Right ventricle myocardium superior (tissue), 1 donor: ENCODE measurements at regions not wholly inside any gene's neighbourhood (a gene's known extent, or its start where the extent isn't known, plus 50 kb on each side); places are given as distances from the start of the nearest gene placed in this dataset.
"Not testable (repeated sequence)": the region's sequence is repeated elsewhere in the genome, so short reads cannot be mapped to it uniquely, and the experiment has no call there.

ENCODE experiments used
- ATAC-seq: fragments of 200-7000 bp; cut with Tn5 transposase; one replicate; pipeline ENCODE4 v1.9.1; 2020; ENCODE audit warnings: mild to moderate bottlenecking; ENCODE audit not compliant: poor library complexity
- DNase-seq: peaks from one replicate; pipeline ENCODE4 v3.0.0-alpha.2; 2020
- intact Hi-C: fragments of 100-400 bp; cut with DNase I; formaldehyde crosslinking; loops from one replicate; pipeline ENCODE4 v1.11.2; 2022
- donor health status: DM: no; HTN: yes; CAD: no; lungs with severe emphysema.

- intact Hi-C loops = not testable (repeated sequence)
- peak; percentile 80 for DNase-seq
- ATAC-seq = peak; percentile 73
Observed at GRCh38 chr16:29129458-29130038, 144.7 kb downstream of the LAT start.

DNA sequence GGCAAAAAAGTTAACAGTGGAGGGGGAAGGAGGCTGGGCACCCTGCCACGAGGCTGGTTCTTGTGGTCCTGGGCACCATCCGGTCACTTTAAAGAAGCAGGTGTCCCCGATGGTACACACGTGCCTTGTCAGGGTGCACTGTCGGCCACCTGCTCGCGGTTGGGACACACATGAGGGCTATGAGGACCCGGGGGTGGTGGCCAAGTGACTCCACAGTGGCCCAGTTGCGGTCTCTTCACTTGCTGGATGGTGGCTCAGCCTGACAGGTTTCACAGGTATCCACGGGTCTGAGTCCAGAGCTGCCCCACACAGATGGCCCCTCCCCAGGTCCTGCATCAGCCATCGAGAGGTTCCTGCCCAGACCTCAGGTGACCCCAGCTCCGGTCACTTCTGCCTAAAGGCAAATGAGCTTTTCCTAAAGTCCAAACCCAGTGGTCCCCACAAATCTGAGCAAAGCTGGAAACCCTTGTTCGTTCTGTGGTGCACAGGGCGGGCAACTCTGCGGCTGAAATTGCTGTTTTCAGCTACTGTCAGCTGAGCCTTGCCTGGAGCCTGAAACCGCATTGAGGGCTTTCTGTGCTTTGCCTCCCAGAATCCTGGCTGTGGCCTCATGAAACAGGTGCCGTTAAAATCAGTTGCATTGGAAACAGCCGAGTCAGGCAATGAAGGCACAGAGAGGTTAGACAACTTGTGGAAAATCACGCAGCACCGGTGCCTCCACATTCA lies 144.0 kb downstream of the LAT start:
- ATAC-seq, intact Hi-C loops, DNase-seq: not testable (repeated sequence)

- DNase-seq, ATAC-seq, intact Hi-C loops: not testable (repeated sequence)
Observed at GRCh38 chr16:29127806-29128420, 143.1 kb downstream of the LAT start.

DNA sequence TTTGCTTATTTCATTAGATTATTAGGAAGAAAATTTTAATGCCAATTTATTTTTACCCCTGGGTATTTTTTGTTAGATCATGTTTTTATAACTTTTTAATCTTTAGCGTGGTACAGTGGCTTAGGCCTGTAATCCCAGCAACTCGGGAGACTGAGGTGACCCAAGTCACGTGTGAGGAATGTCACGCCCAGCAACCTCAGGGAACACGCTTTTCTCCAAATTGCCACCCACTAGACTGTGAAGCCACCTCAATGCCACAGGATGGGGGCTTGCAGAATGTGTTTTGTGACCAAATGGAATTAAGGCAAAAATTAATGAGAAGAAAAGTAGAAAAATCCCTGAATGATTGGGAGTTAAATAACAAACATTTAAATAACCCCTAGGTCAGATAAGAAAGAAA lies 141.8 kb downstream of the LAT start:
- intact Hi-C loops = no loop called here
- ATAC-seq (no peak), DNase-seq (no peak)

GRCh38 chr16:29126057-29126494 lies 141.2 kb downstream of the LAT start:
- intact Hi-C loops = no loop called here
- peak; percentile 60 for DNase-seq
- ATAC-seq = peak; percentile 27

GRCh38 chr16:29124828-29125227 lies 140.0 kb downstream of the LAT start:
- DNase-seq = no peak

GRCh38 chr16:29124162-29124561 lies 139.3 kb downstream of the LAT start:
- intact Hi-C loops, ATAC-seq: not testable (repeated sequence)

More at GRCh38 chr16:29124828-29125227, 140.0 kb downstream of the LAT start:
- no peak for ATAC-seq
- intact Hi-C loops = no loop called here

GRCh38 chr16:29120680-29121079 lies 135.8 kb downstream of the LAT start:
- ATAC-seq, intact Hi-C loops, DNase-seq: not testable (repeated sequence)

More at GRCh38 chr16:29124162-29124561, 139.3 kb downstream of the LAT start:
- not testable (repeated sequence) for DNase-seq

DNA sequence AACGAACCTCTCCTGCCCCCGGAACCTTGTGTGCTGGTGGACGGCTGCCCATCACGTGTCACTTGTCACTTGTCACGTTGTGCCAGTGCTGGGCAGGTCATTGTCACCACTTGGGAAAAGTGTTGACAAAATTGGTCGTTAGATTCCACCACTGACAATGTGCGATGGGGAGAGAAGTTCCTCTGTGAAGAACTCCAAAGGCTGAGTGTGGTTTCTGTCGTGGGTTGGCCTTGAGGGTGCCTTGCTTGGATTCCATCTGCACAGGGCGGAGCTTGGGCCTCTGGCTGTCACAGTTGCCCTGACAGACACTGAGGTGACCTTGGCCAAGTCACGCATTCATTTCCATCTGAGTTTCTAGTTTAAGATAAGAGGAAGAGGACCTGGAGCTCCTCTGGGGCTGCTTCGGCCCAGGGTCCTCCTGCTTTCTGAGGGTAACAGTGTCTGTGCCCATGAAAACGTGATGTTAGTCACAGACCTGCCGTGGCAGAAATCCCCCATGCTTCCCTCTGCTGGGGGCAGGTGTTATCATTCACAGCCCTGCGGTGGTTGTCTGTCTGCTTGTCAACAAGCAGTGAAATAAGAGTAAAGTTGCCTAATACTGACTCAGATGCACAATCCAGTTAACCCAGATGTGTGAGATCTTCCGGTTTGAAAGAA lies 133.6 kb downstream of the LAT start:
- DNase-seq, intact Hi-C loops: not testable (repeated sequence)
- ATAC-seq = peak; percentile 62

DNA sequence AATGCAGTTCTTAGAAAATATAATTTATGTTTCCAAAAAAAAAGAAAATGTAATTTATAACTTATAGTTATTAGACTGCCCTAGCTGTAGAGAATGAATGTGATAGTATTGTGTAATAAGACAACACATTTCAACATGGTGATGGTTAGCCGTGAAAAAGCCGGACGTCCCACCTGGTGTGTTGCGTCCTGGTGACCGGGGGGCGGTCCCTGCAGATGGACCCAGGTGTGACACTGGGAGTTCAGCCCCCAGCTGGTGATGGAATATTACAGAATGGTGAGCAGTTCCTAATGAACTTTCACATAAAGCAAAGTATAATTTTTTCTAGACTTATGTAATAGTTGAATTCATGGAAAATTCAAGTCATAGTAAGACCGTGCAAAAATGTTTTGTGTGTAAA lies 132.8 kb downstream of the LAT start:
- intact Hi-C loops = no loop called here
- ATAC-seq (no peak), DNase-seq (no peak)

GRCh38 chr16:29116980-29117379 lies 132.1 kb downstream of the LAT start:
- DNase-seq = no peak
- no peak for ATAC-seq
- intact Hi-C loops = no loop called here

- intact Hi-C loops, DNase-seq, ATAC-seq: not testable (repeated sequence)
Observed at GRCh38 chr16:29116207-29116606, 131.4 kb downstream of the LAT start.

- peak; percentile 11 for ATAC-seq
- intact Hi-C loops, DNase-seq: not testable (repeated sequence)
Observed at GRCh38 chr16:29115802-29116141, 130.9 kb downstream of the LAT start.

DNA sequence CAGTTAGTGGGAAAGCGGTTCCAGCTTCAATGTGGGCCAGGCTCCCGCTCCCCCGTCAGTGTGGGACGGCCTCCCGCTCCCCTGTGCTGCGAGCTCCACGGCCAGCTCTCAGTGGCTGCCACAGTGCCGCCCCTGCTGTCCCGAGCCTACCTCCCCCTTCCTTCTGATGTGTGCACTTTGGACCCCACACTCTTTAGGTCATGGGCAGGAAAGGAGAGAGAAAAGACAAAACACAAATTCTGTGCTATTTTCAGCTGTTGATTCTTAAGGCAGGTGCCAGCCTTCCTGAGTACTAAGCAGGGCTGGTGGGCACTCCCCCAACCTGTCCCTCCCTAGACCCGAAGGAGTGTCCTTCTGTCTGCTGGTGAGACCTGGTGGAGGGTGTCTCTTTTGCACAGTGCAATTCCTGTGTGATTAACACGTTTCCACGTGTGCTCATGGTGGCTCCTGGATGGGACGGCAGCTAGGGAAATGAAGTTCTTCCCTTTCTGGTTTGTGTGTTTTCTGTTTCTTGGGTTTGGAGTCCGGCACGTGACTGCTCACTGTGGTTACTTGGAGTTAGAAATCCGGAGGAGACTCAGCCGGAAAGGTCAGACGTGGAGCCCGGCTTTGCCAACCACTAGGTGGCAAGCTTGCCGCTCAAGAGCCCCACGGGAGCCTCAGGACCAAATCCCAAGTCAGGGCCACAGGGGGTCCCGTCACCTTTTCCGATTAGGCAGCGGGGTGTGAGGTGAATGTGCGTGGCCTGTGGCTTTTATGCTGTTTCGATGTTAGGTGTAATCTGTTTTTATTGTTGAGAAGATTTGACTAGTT lies 130.3 kb downstream of the LAT start:
- intact Hi-C loops = not testable (repeated sequence)
- peak; percentile 87 for ATAC-seq
- DNase-seq = peak; percentile 71

- intact Hi-C loops = no loop called here
- DNase-seq (no peak), ATAC-seq (no peak)
Observed at GRCh38 chr16:29114574-29114973, 129.7 kb downstream of the LAT start.

DNA sequence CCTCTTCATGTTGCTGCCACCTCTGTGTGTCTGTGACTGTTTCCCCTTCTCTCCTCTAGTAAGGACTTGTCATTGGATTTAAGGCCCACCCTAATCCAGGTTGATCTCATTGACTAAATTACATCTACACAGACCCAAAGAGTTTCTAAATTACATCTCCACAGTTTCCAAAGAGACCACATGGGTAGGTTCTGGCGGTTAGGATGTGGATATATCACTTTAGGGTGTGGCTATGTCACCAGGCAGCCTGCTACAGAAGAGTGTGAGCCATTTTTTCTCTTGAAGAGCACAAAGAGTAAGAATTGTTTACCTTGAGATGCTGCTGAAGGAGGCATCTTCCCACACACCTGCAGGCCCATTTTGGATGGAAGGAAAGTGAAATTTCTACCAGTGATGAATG lies 128.6 kb downstream of the LAT start:
- intact Hi-C loops = not testable (repeated sequence)

GRCh38 chr16:29112755-29113347 lies 128.0 kb downstream of the LAT start:
- ATAC-seq = no peak
- no peak for DNase-seq
- intact Hi-C loops = no loop called here

More for the DNA sequence above, 128.6 kb downstream of the LAT start:
- not testable (repeated sequence) for DNase-seq, ATAC-seq
